Upper lobe of right lung (tissue), 1 donor: ENCODE measurements at regions not wholly inside any gene's neighbourhood (a gene's known extent, or its start where the extent isn't known, plus 50 kb on each side); places are given as distances from the start of the nearest gene placed in this dataset.

Experiments
- ATAC-seq: fragments of 200-7000 bp; cut with Tn5 transposase; one replicate; pipeline ENCODE4 v1.9.1; 2020; ENCODE audit warnings: mild to moderate bottlenecking, moderate library complexity
- DNase-seq: peaks from one replicate; pipeline ENCODE4 v3.0.0-alpha.2; 2020
- H3K27ac ChIP-seq: fragments of 200-600 bp; one replicate; pipeline ENCODE4 v1.8.0; 2022
- H3K27me3 ChIP-seq: fragments of 200-600 bp; one replicate; pipeline ENCODE4 v1.8.0; 2022; ENCODE audit warnings: mild to moderate bottlenecking
- H3K36me3 ChIP-seq: fragments of 200-600 bp; one replicate; pipeline ENCODE4 v1.8.0; 2022
- H3K4me1 ChIP-seq: fragments of 200-600 bp; one replicate; pipeline ENCODE4 v1.8.0; 2022
- H3K4me3 ChIP-seq: fragments of 200-600 bp; one replicate; pipeline ENCODE4 v1.8.0; 2022; ENCODE audit warnings: mild to moderate bottlenecking
- H3K9me3 ChIP-seq: fragments of 200-600 bp; one replicate; pipeline ENCODE4 v1.8.0; 2022
- CTCF ChIP-seq: fragments of 200-600 bp; IDR thresholded peaks from one replicate; pipeline ENCODE4 v1.8.0; 2022; ENCODE audit warnings: antibody characterized with exemption
- intact Hi-C: fragments of 100-400 bp; cut with DNase I; formaldehyde crosslinking; loops from one replicate; pipeline ENCODE4 v1.11.0; 2022
- donor health status: DM: no; HTN: yes; CAD: no; lungs with severe emphysema.

GRCh38 chr19:31666126-31666525 lies 316.9 kb upstream of the TSHZ3 start:
- H3K27me3 ChIP-seq = no peaks in the 10 kb centered on the region
- no peaks in the 10 kb centered on the region for H3K36me3 ChIP-seq
- DNase-seq = no peak
- no peak for TF ChIP-seq CTCF
- no peaks in the 10 kb centered on the region for H3K4me1 ChIP-seq
- no peak overlapping the region for H3K4me3 ChIP-seq
- intact Hi-C loops = no loop called here
- no peak overlapping the region for H3K27ac ChIP-seq
- no peaks in the 10 kb centered on the region for H3K9me3 ChIP-seq
- ATAC-seq = no peak

GRCh38 chr19:31667106-31667505 lies 317.9 kb upstream of the TSHZ3 start:
- intact Hi-C loops = no loop called here
- Histone ChIP-seq H3K4me1 (no peaks in the 10 kb centered on the region), H3K9me3 (no peaks in the 10 kb centered on the region), H3K4me3 (no peak overlapping the region), H3K27me3 (no peaks in the 10 kb centered on the region), H3K36me3 (no peaks in the 10 kb centered on the region), H3K27ac (no peak overlapping the region)
- no peak for TF ChIP-seq CTCF
- no peak for ATAC-seq
- DNase-seq = no peak

GRCh38 chr19:31668921-31669320 lies 319.7 kb upstream of the TSHZ3 start:
- no peak for TF ChIP-seq CTCF
- ATAC-seq (no peak), DNase-seq (no peak)
- intact Hi-C loops = no loop called here
- Histone ChIP-seq H3K27me3 (no peaks in the 10 kb centered on the region), H3K4me1 (no peaks in the 10 kb centered on the region), H3K36me3 (no peaks in the 10 kb centered on the region), H3K9me3 (no peaks in the 10 kb centered on the region), H3K27ac (no peak overlapping the region), H3K4me3 (no peak overlapping the region)

GRCh38 chr19:31670931-31671330 lies 321.7 kb upstream of the TSHZ3 start:
- TF ChIP-seq CTCF = no peak
- no peaks in the 10 kb centered on the region for H3K27me3 ChIP-seq
- DNase-seq = no peak

GRCh38 chr19:31671411-31672035 lies 322.3 kb upstream of the TSHZ3 start:
- Histone ChIP-seq H3K27ac (no peak overlapping the region), H3K4me1 (no peaks in the 10 kb centered on the region), H3K4me3 (no peak overlapping the region), H3K36me3 (no peaks in the 10 kb centered on the region), H3K9me3 (no peaks in the 10 kb centered on the region), H3K27me3 (no peaks in the 10 kb centered on the region)
- TF ChIP-seq CTCF = no peak
- DNase-seq = no peak
- intact Hi-C loops = no loop called here
- no peak for ATAC-seq

More at GRCh38 chr19:31670931-31671330, 321.7 kb upstream of the TSHZ3 start:
- ATAC-seq = no peak
- Histone ChIP-seq H3K4me1 (no peaks in the 10 kb centered on the region), H3K4me3 (no peak overlapping the region), H3K9me3 (no peaks in the 10 kb centered on the region), H3K36me3 (no peaks in the 10 kb centered on the region), H3K27ac (no peak overlapping the region)
- intact Hi-C loops = no loop called here
